Type B pancreatic cell (in vitro differentiated cells): ENCODE measurements at regions not wholly inside any gene's neighbourhood (a gene's known extent, or its start where the extent isn't known, plus 50 kb on each side); places are given as distances from the start of the nearest gene placed in this dataset.

Source experiments
- DNase-seq: peaks from one replicate; pipeline ENCODE4 v3.0.0; 2021; ENCODE audit warnings: mixed read lengths; ENCODE audit not compliant: unreplicated experiment; ENCODE audit errors: extremely low spot score
- H3K27ac Mint-ChIP-seq: 2 replicates; pipeline ENCODE4 v1.8.0; 2021; ENCODE audit warnings: mild to moderate bottlenecking, mixed read lengths
- H3K27me3 Mint-ChIP-seq: 2 replicates; pipeline ENCODE4 v1.8.0; 2021; ENCODE audit warnings: mixed read lengths
- H3K36me3 Mint-ChIP-seq: 2 replicates; pipeline ENCODE4 v1.8.0; 2021; ENCODE audit warnings: mixed read lengths
- H3K4me1 Mint-ChIP-seq: one replicate; pipeline ENCODE4 v1.8.0; 2021; ENCODE audit warnings: mixed read lengths; ENCODE audit not compliant: unreplicated experiment
- H3K4me3 Mint-ChIP-seq: 2 replicates; pipeline ENCODE4 v1.8.0; 2021; ENCODE audit warnings: mild to moderate bottlenecking, mixed read lengths
- H3K9me3 Mint-ChIP-seq: 2 replicates; pipeline ENCODE4 v1.8.0; 2021; ENCODE audit warnings: mixed read lengths
- TF ChIP-seq, protein P1 (sequence below): fragments of 200-600 bp; sonication (generic); conservative IDR thresholded peaks from 2 replicates; pipeline ENCODE4 v1.5.0; 2021; ENCODE audit warnings: antibody characterized with exemption, mild to moderate bottlenecking

DNA sequence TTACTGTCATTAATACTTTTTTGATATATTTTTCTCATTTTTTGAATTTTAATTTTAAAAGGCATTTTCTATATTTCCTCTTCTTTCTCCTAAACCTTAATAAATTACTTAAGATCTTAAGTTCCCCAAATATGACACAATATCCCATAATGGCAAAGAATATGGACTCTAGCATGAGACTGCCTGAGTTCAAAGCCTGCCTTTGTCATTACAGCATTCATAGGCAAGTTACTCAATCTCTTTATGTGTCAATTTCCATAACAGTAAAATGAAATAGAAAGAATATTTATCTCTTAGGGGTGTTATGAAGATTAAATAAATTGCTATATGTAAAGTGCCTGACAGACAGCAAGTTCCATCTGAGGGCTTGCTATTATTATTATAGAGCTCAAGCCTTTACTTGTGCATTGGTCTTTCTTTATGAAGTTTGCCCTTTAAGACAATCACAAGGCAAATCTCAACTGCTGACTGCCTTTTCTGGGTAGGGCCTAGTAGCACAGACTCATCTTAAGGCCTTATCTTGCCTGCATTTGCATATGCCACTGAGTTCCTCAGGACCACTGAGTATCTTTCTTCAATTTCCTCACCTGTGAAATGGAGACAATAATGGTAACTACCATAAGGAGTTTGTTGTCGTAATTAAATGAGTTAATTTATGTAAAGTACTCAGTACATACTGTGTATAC is 231.0 kb downstream of the NRIP1 start:
- TF ChIP-seq, protein P1, sequence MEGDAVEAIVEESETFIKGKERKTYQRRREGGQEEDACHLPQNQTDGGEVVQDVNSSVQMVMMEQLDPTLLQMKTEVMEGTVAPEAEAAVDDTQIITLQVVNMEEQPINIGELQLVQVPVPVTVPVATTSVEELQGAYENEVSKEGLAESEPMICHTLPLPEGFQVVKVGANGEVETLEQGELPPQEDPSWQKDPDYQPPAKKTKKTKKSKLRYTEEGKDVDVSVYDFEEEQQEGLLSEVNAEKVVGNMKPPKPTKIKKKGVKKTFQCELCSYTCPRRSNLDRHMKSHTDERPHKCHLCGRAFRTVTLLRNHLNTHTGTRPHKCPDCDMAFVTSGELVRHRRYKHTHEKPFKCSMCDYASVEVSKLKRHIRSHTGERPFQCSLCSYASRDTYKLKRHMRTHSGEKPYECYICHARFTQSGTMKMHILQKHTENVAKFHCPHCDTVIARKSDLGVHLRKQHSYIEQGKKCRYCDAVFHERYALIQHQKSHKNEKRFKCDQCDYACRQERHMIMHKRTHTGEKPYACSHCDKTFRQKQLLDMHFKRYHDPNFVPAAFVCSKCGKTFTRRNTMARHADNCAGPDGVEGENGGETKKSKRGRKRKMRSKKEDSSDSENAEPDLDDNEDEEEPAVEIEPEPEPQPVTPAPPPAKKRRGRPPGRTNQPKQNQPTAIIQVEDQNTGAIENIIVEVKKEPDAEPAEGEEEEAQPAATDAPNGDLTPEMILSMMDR: no peak
- no peak for DNase-seq
- H3K27me3 Mint-ChIP-seq: no peaks in the 10 kb centered on the region
- H3K4me1 Mint-ChIP-seq: peaks cover 5% of the 10 kb centered on the region
- no peaks in the 10 kb centered on the region for H3K36me3 Mint-ChIP-seq
- H3K9me3 Mint-ChIP-seq: peaks cover 5% of the 10 kb centered on the region
- H3K27ac Mint-ChIP-seq: no peak overlapping the region
- no peak overlapping the region for H3K4me3 Mint-ChIP-seq

DNA sequence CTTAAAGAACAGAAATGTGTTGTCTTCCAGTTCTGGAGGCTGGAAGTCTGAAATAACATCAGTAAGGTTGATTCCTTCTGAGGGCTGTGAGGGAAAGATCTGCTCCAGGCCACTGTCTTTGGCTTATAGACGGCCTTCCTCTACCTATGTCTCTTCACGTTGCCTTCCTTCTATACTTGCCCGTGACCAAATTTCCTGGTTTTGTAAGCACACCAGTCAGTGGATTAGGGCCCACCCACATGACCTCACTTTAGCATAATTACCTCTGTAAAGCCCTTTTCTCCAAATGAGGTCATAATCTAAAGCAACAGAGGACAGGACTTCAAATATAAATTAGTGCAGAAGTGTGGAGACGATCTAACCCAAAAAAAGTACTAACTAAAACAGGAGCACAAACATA is 231.6 kb downstream of the NRIP1 start:
- H3K4me3 Mint-ChIP-seq: no peak overlapping the region
- TF ChIP-seq, protein P1: no peak
- H3K36me3 Mint-ChIP-seq: no peaks in the 10 kb centered on the region
- H3K27ac Mint-ChIP-seq: no peak overlapping the region
- H3K4me1 Mint-ChIP-seq: peaks cover 5% of the 10 kb centered on the region
- H3K27me3 Mint-ChIP-seq: no peaks in the 10 kb centered on the region
- DNase-seq: no peak
- H3K9me3 Mint-ChIP-seq: peaks cover 5% of the 10 kb centered on the region

DNA sequence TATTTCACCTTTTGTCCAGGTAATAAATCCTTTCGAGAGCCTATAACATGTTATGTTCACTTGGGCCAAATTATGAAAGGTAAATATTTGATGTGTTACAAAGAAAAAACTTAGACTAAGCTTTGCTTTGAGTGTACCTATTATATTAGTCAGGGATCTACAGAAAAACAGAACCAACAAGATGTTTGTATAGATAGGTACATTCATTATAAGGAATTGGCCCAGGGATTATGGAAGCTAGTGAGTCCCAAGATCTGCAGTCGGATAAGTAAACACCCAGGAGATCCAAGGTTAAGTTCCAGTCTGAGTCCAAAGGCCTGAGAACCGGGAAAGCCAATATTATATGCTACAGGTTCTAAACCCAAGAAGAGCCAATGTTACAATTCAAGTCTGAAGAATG is 234.5 kb downstream of the NRIP1 start:
- TF ChIP-seq, protein P1: no peak
- Mint-ChIP-seq H3K4me3 (no peak overlapping the region), H3K27me3 (no peaks in the 10 kb centered on the region), H3K4me1 (peaks cover 5% of the 10 kb centered on the region), H3K27ac (no peak overlapping the region), H3K36me3 (no peaks in the 10 kb centered on the region), H3K9me3 (peaks cover 5% of the 10 kb centered on the region)
- no peak for DNase-seq

DNA sequence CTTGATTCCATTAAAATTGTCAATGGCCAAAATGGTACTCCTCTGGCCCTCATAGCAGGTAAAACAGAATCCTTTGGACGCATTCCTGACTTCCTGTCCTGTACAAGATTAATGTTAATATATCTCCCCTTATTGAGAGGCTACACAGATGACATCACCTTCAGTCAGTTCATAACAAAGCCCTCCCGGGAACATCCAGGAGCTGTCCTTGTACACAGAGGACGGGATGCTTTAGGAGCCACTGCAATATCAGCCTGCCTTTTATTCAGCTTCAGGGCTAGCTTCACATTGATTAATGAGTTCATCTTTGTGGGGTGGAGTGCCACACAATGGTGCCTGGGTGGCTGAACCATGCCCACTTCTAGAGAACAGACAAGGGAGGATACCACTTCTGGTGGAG is 235.1 kb downstream of the NRIP1 start:
- peaks cover 5% of the 10 kb centered on the region for H3K9me3 Mint-ChIP-seq
- no peaks in the 10 kb centered on the region for H3K27me3 Mint-ChIP-seq
- H3K36me3 Mint-ChIP-seq: no peaks in the 10 kb centered on the region
- H3K4me1 Mint-ChIP-seq: peaks cover 5% of the 10 kb centered on the region
- H3K27ac Mint-ChIP-seq: no peak overlapping the region
- TF ChIP-seq, protein P1: no peak
- no peak for DNase-seq
- H3K4me3 Mint-ChIP-seq: no peak overlapping the region

DNA sequence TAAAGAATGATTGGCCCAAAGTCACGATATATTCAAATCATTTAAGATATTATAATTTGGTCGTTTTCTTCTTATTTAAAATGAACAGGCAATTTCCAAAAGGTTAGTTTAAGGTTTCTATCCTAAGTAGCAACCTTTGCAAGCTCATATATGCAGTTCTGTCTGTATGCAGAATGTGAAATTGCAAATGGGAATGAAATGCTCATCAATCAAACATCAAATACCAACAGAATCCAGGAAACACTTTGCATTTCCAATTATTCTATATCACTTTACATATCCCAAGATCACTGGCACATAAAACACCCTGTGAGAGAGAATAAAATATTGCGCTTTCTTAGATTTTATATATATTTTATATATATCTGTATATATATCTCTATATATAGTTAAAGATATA is 237.3 kb downstream of the NRIP1 start:
- H3K9me3 Mint-ChIP-seq: peaks cover 2% of the 10 kb centered on the region
- H3K27ac Mint-ChIP-seq: no peak overlapping the region
- H3K4me3 Mint-ChIP-seq: no peak overlapping the region
- no peaks in the 10 kb centered on the region for H3K36me3 Mint-ChIP-seq
- H3K27me3 Mint-ChIP-seq: no peaks in the 10 kb centered on the region
- TF ChIP-seq, protein P1: no peak
- H3K4me1 Mint-ChIP-seq: peaks cover 5% of the 10 kb centered on the region
- DNase-seq: no peak

DNA sequence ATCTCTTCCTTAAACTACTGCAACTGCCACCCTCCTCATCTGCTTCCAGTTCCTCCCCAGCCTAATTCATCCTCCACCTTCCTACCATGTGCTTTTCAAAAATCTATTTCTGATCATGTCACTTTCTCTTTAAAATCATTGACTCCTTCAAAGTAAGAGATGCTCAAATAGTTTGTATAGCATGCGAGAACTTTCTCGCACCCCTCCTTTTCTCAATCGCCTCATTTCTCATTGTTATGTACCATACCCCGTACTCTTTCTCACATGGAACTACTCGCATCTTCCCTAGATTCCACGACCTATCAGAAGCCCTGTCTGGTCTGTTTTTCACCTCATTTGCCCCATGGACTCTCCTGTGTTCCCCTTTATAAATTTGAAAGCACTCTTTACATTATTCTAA is 238.2 kb downstream of the NRIP1 start:
- Mint-ChIP-seq H3K27ac (no peak overlapping the region), H3K4me1 (peaks cover 5% of the 10 kb centered on the region), H3K27me3 (no peaks in the 10 kb centered on the region), H3K36me3 (no peaks in the 10 kb centered on the region), H3K4me3 (no peak overlapping the region), H3K9me3 (no peaks in the 10 kb centered on the region)
- no peak for DNase-seq
- TF ChIP-seq, protein P1: no peak
